Suppressor macrophage treated with lipopolysaccharide for 4 hours (primary cell): ENCODE measurements at regions not wholly inside any gene's neighbourhood (a gene's known extent, or its start where the extent isn't known, plus 50 kb on each side); places are given as distances from the start of the nearest gene placed in this dataset.
"Not testable (repeated sequence)": the region's sequence is repeated elsewhere in the genome, so short reads cannot be mapped to it uniquely, and the experiment has no call there.

ENCODE experiments used
- DNase-seq: peaks from one replicate; pipeline ENCODE4 v3.0.0-alpha.2; 2020

GRCh38 chr5:8676695-8677094 is 807.7 kb downstream of the MTRR start:
- no peak for DNase-seq

GRCh38 chr5:8682381-8682780 is 813.4 kb downstream of the MTRR start:
- DNase-seq = no peak

- no peak for DNase-seq
These were observed 814.5 kb downstream of the MTRR start for GRCh38 chr5:8683496-8683895.

DNA sequence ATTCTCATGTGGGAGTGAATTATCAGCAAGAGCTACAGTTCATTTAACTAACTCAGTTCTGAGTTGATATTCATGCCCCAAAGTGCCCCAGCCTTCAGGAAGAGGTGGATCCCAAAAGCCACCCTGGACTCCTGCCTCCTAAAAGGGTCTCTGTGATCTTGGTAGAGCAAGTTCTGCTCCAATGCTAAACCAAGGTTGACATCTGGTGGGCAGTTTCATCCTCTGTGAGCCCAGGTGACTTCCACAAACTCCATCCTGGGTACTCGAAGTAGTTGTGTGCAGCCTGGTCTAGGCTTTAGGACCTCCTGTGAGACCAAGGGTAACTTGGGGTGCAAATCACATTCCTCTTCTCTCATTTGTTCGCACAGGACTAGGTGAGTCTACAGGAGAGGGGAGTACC is 816.8 kb downstream of the MTRR start:
- no peak for DNase-seq

- DNase-seq = no peak
These were observed 817.8 kb downstream of the MTRR start for GRCh38 chr5:8686707-8687106.

GRCh38 chr5:8689773-8690172 is 820.8 kb downstream of the MTRR start:
- DNase-seq = no peak

GRCh38 chr5:8691221-8691620 is 822.3 kb downstream of the MTRR start:
- DNase-seq = no peak

GRCh38 chr5:8693341-8693844 is 824.4 kb downstream of the MTRR start:
- no peak for DNase-seq

DNA sequence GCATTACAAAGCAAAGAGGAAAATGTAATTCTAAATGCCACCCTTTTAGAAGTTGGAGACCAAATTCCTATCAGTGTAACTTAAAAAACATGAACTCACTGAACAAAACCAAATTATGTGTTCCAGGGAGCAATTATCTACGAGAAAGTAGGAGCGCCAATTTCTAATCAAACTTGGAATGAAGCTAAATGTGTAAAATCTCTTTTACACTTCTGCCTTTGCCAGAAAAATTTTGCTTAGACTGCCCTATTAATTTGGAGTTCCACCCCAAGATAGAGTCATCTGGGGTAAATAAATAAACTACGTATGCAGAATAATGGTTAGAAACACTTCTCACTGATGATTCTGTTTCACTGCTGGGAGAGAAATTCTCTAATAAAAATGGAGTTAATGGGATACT is 825.6 kb downstream of the MTRR start:
- no peak for DNase-seq

DNA sequence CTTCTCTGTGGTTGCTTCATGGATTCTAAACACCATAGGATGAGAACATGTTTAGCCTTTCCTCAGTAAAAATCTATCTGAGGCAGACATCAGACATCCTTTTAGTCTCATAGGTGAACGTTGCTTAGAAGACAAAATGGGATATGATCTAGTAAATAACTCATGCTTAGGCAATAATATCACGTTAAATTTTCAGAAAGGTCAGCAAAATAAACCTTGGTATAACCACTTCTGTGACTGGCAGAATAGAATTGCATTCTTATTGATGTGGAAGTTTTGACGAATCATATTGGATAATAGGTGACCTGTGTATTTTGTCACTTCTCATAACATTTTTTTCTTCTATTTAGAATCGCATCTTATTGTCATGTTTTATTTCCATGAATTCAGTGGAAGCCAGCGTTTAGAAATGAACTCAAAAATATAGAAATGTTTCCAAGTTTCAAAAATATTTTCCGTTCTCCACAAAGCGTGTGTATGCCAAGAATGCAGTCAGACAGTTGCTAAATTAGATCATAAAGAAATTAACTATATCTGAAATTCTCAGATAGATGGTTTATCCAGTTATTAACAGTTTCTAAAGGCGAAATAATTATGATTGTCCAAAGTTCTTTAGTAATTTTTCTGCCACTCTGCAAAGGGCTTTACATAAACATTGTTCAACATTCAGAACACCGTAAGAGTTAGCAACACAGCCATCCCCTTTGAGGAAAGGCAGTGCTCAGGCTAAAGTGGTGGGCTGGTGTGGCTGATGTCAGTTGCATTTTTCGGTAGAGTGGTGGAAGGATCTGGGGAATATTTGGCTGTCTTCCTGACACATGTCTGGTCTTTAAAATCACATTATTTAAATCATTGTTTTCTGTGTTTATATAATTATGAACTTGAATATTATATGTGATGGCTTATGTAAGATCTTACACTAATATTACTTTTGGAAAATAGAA is 827.2 kb downstream of the MTRR start:
- no peak for DNase-seq

DNA sequence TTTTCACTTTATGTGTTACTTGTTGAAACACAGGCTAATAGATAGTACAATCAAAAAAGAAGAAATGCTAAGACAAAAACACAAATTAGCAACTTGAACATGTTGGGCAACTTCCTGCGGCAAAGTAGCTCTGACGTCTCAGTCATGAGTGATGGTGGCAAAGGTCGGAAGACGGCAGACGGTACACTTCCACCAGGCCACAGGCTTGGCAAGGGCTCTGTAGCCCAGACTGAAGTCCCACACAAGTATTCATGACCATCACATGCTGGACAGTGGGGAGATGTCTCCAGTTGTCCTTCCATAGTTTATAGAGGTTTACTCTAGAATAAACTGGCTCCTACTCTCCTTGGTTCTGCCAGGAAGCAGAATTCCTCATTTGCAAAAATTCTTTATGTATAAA is 831.3 kb downstream of the MTRR start:
- no peak for DNase-seq

DNA sequence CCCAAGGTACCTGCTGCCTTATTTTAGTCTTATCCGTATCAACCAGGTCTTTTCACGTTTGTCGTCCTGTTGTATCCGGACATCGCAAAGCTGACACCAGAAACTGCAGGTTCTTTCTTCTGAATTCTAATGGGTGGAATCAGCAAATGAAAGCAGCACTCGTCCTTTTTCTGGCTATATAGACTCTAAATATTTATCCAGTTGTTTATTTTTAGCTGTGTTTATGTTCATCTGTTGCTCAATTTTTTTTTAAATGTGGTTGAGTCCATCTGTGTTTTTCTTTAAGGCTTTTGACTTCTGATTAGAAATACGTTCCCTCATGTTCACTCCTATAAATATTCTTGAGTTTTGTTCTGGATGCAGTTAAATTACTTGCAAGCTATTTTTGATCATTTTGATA is 831.7 kb downstream of the MTRR start:
- no peak for DNase-seq

DNA sequence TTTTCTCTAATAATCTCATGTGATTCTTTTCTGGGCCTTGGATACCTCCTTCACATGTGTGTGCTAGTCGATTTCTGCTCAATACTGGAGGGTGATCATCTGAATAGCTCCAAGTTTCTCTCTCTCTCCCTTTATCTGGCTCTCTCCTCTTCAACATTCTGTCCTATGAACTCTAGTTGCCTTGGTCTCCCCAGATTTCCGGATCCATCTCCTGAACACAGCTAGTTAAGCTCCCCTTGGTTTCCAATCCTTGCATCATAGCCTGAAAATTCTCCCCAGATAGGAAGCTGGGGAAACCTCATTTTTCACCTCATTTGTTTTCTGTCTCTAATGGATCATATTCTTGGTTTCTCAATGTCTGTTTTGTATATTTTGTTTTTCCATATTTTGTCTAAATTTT is 832.3 kb downstream of the MTRR start:
- DNase-seq = no peak

DNA sequence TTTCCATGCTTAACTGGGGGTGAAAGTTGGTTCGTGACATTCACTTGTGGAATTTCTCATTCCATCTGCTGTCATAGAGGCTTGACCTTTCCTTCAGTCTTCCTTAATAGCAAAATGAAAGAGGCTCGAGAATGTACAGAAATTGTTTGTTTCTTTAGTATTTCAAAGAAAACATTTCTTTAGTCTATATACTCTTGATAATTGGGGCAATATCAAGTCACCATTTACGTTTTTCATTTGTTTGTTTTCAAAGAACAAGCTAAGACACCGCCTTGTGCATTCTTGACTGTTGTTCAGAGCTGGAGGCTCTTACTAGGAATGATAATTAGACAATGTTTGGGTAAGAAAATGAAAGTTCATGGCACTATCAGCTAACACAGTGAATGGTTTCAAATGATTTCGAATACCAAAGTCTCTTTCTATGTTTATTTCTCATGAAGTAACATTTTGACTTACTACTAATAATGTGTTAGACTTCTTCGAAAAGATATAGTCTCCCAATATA is 835.4 kb downstream of the SEMA5A start:
- DNase-seq = no peak

- DNase-seq = no peak
These were observed 831.7 kb downstream of the SEMA5A start for GRCh38 chr5:8714198-8714597.

DNA sequence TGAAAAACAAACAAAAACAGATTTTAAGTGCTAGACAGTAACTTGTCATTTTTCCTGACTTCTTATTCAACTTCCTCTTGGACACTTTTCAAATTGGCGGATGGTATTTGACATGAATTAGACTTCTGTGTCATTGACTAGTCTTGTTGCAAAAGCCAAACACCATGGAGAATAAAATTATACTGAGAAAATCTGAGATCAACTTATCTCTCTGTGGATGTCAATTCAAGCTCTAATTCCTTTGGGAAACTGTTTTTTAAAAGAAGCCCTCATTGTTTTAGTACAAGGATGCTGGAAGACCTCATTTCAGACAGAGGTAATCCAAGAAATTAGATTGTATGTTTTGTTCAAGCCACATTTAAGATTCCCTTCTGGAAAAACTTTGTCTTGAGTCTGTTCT is 831.0 kb downstream of the SEMA5A start:
- no peak for DNase-seq

GRCh38 chr5:8719796-8720195 is 826.1 kb downstream of the SEMA5A start:
- DNase-seq = no peak

- no peak for DNase-seq
These were observed 825.4 kb downstream of the SEMA5A start for GRCh38 chr5:8720506-8720905.

DNA sequence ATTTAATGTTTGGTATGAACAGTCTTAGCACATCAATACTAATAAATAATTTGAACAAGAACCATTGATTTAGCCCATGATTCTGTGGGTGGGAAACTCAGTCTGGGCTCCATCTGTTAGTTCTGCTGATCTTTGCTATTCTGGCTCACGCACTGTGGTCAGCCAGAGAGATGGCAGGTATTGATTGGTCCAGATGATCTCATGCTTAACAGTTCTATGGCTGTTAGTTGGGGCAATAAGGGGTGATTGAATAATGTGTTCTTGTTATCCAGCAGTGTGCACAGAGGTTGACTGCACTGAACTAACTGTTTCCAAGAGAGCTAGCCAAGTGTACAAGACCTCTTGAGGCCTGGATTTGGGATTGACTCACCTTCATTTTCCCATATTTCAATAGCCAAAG is 824.3 kb downstream of the SEMA5A start:
- no peak for DNase-seq

DNA sequence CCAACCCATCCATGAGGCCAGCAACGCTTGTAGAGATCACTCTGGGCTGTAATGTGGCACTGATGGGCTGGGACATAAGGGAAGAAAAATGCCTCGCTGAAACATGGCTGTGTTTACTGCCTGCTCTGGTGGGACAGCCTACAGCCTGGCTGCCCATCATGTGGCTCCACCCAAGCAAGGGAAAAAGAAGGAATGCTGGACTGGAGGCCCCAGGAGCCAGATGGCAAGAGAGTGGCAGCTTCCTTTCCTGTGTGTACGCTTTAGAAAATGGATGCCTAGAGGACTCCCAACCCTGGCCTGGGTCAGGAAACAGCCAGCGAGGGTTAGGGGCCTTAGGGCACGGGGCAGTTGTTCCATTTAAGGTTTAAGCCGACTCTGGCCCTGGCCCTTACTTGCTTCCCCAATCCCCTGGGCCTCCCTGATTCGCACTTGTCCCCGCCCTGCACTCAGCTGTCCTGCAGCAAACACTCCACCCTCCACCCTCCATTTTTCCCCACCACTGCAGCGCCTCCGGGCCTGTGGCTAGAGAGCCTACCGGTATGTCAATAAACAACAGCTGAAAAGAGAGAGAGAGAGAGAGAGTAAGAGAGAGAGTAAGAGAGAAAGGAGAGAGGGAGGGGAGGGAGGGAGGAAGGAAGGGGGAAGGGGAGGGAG is 819.4 kb downstream of the SEMA5A start:
- DNase-seq = no peak

GRCh38 chr5:8727396-8727795 is 818.5 kb downstream of the SEMA5A start:
- no peak for DNase-seq

GRCh38 chr5:8729437-8729836 is 816.4 kb downstream of the SEMA5A start:
- no peak for DNase-seq

DNA sequence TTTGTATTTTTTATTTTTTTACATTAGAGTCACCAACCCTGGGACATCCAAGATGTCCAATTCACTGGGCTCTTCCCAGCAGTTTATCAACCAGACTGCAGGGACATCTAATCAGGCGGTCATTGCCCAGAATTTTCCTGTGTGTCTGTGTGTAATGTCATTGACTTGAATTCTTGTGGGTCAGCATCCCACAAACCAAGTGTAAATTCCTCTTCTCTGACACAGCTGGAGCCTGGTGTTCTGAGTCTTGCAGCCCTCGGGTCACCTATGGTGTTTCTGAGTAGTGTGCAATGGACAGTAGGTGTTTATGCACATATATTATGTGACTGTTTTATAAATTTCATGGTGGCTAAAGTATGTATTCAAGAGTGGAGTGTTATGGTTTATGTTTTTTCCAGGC is 815.7 kb downstream of the SEMA5A start:
- no peak for DNase-seq

DNA sequence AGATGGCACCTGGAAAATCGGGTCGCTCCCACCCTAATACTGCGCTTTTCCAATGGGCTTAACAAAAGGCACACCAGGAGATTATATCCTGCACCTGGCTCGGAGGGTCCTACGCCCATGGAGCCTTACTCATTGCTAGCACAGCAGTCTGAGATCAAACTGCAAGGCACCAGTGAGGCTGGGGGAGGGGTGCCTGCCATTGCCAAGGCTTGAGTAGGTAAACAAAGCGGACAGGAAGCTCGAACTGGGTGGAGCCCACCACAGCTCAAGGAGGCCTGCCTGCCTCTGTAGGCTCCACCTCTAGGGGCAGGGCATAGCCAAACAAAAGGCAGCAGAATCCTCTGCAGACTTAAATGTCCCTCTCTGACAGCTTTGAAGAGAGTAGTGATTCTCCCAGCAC is 814.8 kb downstream of the SEMA5A start:
- DNase-seq = not testable (repeated sequence)
